ENCODE measurements at regions not wholly inside any gene's neighbourhood (a gene's known extent, or its start where the extent isn't known, plus 50 kb on each side); places are given as distances from the start of the nearest gene placed in this dataset.

DNA sequence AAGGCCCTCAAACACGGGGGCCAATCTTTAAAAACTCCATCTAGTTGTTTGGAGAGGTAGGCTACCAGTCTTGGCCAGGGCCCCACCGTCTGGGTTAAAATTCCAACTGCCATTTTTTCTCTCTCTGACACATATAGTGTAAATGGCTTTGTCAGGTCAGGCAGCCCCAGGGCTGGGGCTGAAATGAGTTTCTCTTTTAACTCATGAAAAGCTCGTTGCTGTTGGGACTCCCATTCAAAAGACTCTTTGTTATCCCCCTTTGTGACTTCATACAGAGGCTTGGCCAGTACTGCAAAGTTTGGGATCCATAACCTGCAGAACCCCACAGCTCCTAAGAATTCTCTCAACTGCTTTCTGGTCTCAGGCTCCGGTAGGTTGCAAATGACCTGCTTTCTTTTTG is 99.4 kb upstream of the SLC1A4 start:
- TF ChIP-seq, protein P1, sequence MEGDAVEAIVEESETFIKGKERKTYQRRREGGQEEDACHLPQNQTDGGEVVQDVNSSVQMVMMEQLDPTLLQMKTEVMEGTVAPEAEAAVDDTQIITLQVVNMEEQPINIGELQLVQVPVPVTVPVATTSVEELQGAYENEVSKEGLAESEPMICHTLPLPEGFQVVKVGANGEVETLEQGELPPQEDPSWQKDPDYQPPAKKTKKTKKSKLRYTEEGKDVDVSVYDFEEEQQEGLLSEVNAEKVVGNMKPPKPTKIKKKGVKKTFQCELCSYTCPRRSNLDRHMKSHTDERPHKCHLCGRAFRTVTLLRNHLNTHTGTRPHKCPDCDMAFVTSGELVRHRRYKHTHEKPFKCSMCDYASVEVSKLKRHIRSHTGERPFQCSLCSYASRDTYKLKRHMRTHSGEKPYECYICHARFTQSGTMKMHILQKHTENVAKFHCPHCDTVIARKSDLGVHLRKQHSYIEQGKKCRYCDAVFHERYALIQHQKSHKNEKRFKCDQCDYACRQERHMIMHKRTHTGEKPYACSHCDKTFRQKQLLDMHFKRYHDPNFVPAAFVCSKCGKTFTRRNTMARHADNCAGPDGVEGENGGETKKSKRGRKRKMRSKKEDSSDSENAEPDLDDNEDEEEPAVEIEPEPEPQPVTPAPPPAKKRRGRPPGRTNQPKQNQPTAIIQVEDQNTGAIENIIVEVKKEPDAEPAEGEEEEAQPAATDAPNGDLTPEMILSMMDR (IDR thresholded peaks at IDR 0.05; ENCODE audit: borderline replicate concordance, extremely low read depth, low read length, poor library complexity, severe bottlenecking): no peak
- no peak for TF ChIP-seq EZH2 (IDR thresholded peaks at IDR 0.05; ENCODE audit: borderline replicate concordance, low read depth, low read length, severe bottlenecking)

Measured in DND-41 (cell line).